Astrocyte (in vitro differentiated cells and primary cell): ENCODE measurements at regions not wholly inside any gene's neighbourhood (a gene's known extent, or its start where the extent isn't known, plus 50 kb on each side); places are given as distances from the start of the nearest gene placed in this dataset.

Experiments
- CTCF ChIP-seq: IDR thresholded peaks from 2 replicates; pipeline ENCODE4 v1.5.1; 2011; ENCODE audit warnings: low read depth, mild to moderate bottlenecking, inconsistent platforms, low read length, moderate library complexity; ENCODE audit not compliant: insufficient read depth
- EZH2 ChIP-seq: IDR thresholded peaks from 2 replicates; pipeline ENCODE4 v1.6.1; 2012; ENCODE audit warnings: mild to moderate bottlenecking, low read length, inconsistent platforms; ENCODE audit not compliant: insufficient read depth

GRCh38 chr2:7847321-7847720 lies 834.5 kb upstream of the ID2 start:
- TF ChIP-seq CTCF, result no peak
- TF ChIP-seq EZH2, result no peak
